Muscle of leg (tissue), 3 donors: ENCODE measurements at regions not wholly inside any gene's neighbourhood (a gene's known extent, or its start where the extent isn't known, plus 50 kb on each side); places are given as distances from the start of the nearest gene placed in this dataset.

Experiments
- DNase-seq: peaks from one replicate; pipeline ENCODE4 v3.0.0; 2013
- H3K27ac ChIP-seq: one replicate; pipeline ENCODE4 v1.5.1; 2013; ENCODE audit warnings: mild to moderate bottlenecking, low read length, control low read depth
- H3K27me3 ChIP-seq: one replicate; pipeline ENCODE4 v1.6.1; 2013; ENCODE audit warnings: low read length; ENCODE audit not compliant: control insufficient read depth, insufficient read depth
- H3K36me3 ChIP-seq: one replicate; pipeline ENCODE4 v1.6.1; 2013; ENCODE audit warnings: low read length; ENCODE audit not compliant: control insufficient read depth, insufficient read depth
- H3K4me1 ChIP-seq: one replicate; pipeline ENCODE4 v1.6.1; 2013; ENCODE audit warnings: low read length; ENCODE audit not compliant: control insufficient read depth, insufficient read depth
- H3K4me3 ChIP-seq: one replicate; pipeline ENCODE4 v1.5.1; 2013; ENCODE audit warnings: low read length, control low read depth
- H3K9me3 ChIP-seq: replicated peaks from 2 replicates; pipeline ENCODE4 v1.6.1; 2013; ENCODE audit warnings: low read depth, low read length; ENCODE audit not compliant: control insufficient read depth
- WGBS: methylation state at CpG from one replicate; pipeline ENCODE4 v1.1.5; 2013; ENCODE audit warnings: missing lambda C conversion rate; ENCODE audit not compliant: insufficient coverage; 5-methylcytosine and 5-hydroxymethylcytosine counted together

- Histone ChIP-seq H3K4me3 (no peak overlapping the region), H3K27me3 (no peaks in the 10 kb centered on the region), H3K9me3 (no peaks in the 10 kb centered on the region), H3K36me3 (no peaks in the 10 kb centered on the region), H3K27ac (peak overlapping the region; percentile 9), H3K4me1 (peaks cover 14% of the 10 kb centered on the region)
- 47% methylated on average over 15 of the region's 19 CpGs for WGBS
- DNase-seq = peak; percentile 33
Measured at GRCh38 chr18:51447351-51448342, 250.2 kb upstream of the MEX3C start.

DNA sequence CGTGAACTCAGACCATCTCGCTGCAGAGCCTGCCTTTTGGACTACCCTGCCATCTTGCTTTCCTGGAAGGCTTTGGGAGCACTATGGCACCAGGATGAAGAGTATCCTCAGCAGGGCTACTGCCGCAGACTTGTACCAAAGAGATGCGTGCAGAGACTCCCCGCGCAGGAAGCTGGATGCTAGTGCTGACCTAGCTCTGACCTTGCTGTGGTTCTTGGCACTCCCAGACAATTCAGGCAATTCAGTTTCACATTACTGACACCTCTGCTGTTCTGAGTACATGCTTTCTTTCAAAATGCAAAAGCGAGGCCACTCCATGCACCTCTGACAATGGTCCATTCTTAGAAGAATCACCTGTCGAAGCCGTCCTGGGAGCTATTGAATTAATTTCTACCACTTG lies 251.5 kb upstream of the MEX3C start:
- H3K9me3 ChIP-seq = no peaks in the 10 kb centered on the region
- WGBS = 74% methylated on average over 6 of the region's 9 CpGs
- H3K36me3 ChIP-seq = no peaks in the 10 kb centered on the region
- DNase-seq = no peak
- no peak overlapping the region for H3K27ac ChIP-seq
- H3K4me1 ChIP-seq = peaks cover 14% of the 10 kb centered on the region
- no peak overlapping the region for H3K4me3 ChIP-seq
- no peaks in the 10 kb centered on the region for H3K27me3 ChIP-seq

- no CpG with 5 or more reads among the region's 3 CpGs for WGBS
- Histone ChIP-seq H3K36me3 (no peaks in the 10 kb centered on the region), H3K27me3 (no peaks in the 10 kb centered on the region), H3K4me1 (peaks cover 4% of the 10 kb centered on the region), H3K4me3 (no peak overlapping the region), H3K27ac (no peak overlapping the region), H3K9me3 (no peaks in the 10 kb centered on the region)
- no peak for DNase-seq
Measured at GRCh38 chr18:51453594-51453993, 256.1 kb upstream of the MEX3C start.

DNA sequence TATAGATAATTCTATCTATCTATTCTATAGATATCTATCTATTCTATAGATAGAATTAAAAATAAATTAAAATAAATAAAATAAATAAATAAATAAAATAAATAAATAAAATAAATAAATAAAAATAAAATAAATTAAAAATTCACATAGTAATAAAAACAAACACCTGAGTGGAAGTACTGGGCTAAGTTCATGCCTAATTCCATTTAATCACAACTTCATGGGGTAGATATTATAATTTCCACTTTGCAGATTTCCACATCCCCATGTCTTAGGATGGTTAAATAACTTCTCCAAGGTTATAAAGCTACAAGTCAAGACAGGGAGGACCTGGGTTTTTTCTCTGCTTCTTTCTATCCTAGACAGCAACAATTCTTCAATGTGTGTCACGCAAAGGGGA lies 261.4 kb upstream of the MEX3C start:
- DNase-seq = no peak
- H3K9me3 ChIP-seq = no peaks in the 10 kb centered on the region
- WGBS = no CpG with 5 or more reads among the region's 1 CpG
- no peak overlapping the region for H3K27ac ChIP-seq
- no peak overlapping the region for H3K4me3 ChIP-seq
- no peaks in the 10 kb centered on the region for H3K36me3 ChIP-seq
- H3K4me1 ChIP-seq = peaks cover 2% of the 10 kb centered on the region
- H3K27me3 ChIP-seq = no peaks in the 10 kb centered on the region

DNA sequence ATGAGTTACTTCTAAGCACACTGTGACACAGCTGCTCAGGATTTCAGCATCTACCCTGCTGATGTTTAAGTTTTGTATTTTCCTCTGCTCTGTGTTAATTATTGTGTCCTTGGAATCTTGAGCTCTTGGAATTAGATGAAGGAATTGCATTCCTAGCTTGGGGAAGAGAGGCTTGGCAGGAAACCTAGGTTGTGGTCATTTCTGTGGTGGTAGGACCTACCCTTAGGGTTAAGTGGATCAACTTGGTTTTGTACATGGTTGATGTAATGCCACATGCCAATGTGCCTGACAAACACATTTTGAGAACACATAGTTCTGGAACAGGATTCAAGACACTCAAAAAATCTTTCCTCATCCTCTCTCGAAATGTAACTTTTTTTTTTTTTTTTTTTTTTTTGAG lies 264.5 kb upstream of the MEX3C start:
- H3K27me3 ChIP-seq = no peaks in the 10 kb centered on the region
- no peak overlapping the region for H3K4me3 ChIP-seq
- H3K27ac ChIP-seq = no peak overlapping the region
- no peaks in the 10 kb centered on the region for H3K9me3 ChIP-seq
- DNase-seq = no peak
- 100% methylated on average over 1 of the region's 1 CpG for WGBS
- H3K36me3 ChIP-seq = no peaks in the 10 kb centered on the region
- no peaks in the 10 kb centered on the region for H3K4me1 ChIP-seq

GRCh38 chr18:51463483-51464136 lies 266.1 kb upstream of the MEX3C start:
- peak; percentile 14 for DNase-seq
- no peaks in the 10 kb centered on the region for H3K36me3 ChIP-seq
- H3K27ac ChIP-seq = no peak overlapping the region
- WGBS = 58% methylated on average over 3 of the region's 9 CpGs
- no peaks in the 10 kb centered on the region for H3K27me3 ChIP-seq
- no peak overlapping the region for H3K4me3 ChIP-seq
- no peaks in the 10 kb centered on the region for H3K9me3 ChIP-seq
- H3K4me1 ChIP-seq = no peaks in the 10 kb centered on the region

DNA sequence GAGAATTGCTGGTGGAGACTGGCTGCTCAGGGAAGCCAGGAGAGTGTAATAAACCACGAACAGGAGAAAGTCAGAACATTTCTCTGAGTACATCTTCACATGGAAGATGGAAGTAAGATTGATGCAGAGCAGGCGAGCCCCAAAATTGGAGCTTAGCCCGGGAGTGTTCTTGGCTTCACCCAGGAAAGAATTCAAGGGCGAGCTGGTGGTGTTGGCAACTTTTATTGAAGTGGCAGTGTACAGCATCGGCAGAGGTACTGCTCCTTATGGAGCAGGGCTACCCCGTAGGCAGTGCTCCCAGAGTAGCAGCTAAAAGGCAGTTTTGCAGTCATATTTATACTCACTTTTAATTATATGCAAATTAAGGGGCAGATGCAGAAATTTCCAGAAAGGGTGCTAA lies 281.4 kb upstream of the MEX3C start:
- Histone ChIP-seq H3K27me3 (no peaks in the 10 kb centered on the region), H3K27ac (no peak overlapping the region), H3K36me3 (no peaks in the 10 kb centered on the region), H3K9me3 (no peaks in the 10 kb centered on the region), H3K4me3 (no peak overlapping the region), H3K4me1 (no peaks in the 10 kb centered on the region)
- no peak for DNase-seq
- 83% methylated on average over 4 of the region's 6 CpGs for WGBS

GRCh38 chr18:51479736-51480135 lies 282.3 kb upstream of the MEX3C start:
- Histone ChIP-seq H3K36me3 (no peaks in the 10 kb centered on the region), H3K4me1 (no peaks in the 10 kb centered on the region), H3K4me3 (no peak overlapping the region), H3K27me3 (no peaks in the 10 kb centered on the region), H3K27ac (no peak overlapping the region), H3K9me3 (no peaks in the 10 kb centered on the region)
- WGBS = 96% methylated on average over 3 of the region's 6 CpGs
- DNase-seq = no peak

DNA sequence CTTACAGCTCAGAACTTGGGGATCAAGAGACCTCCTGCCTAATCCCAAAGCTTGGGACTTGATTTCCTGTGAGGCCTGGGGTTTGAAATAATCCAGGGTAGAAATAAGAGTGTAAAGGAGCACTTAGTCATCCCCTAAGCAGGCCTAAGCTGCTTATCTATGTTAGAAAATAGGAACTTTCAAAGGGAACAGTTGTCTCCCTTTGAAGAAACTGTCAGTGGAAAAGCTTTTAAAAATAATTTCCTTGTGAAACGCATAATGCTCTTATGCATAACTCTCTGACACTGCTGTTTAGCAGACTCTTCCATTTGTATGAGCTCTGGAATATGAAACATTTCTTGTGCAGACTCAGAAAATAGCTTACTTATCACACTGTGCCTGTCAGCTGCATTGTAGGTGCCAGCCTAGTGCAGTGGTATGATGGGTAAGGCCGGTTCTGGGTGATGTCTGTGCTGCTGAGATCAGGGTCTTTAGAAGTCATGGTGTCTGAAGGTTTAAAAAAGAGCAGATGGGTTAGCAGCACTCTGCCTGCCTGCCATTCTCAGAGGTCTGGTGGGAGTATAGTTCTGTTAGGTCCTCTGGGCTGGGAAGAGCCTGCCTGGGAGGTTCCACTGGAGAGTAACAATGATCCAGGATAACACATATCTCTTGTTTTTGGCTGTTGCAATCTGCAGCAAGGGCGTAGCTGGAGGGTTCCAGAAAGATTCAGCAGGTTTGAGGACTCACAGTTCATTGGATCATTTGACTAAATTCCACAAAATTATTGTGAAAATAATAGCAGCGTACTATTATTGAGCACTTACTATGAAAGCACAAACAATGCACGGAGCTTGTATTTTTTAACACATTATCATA lies 283.2 kb upstream of the MEX3C start:
- 90% methylated on average over 1 of the region's 5 CpGs for WGBS
- H3K27ac ChIP-seq = no peak overlapping the region
- H3K36me3 ChIP-seq = no peaks in the 10 kb centered on the region
- no peaks in the 10 kb centered on the region for H3K27me3 ChIP-seq
- no peaks in the 10 kb centered on the region for H3K4me1 ChIP-seq
- no peaks in the 10 kb centered on the region for H3K9me3 ChIP-seq
- no peak overlapping the region for H3K4me3 ChIP-seq
- DNase-seq = no peak
